Activated CD4-positive, alpha-beta memory T cell treated with anti-CD3 and anti-CD28 coated beads for 36 hours (primary cell): ENCODE measurements at regions not wholly inside any gene's neighbourhood (a gene's known extent, or its start where the extent isn't known, plus 50 kb on each side); places are given as distances from the start of the nearest gene placed in this dataset.

Experiments
- CTCF ChIA-PET: fragments of 350-600 bp; sonication (Branson Sonifier 250); formaldehyde crosslinking; loops from one replicate; lab custom pipeline; 2021; ENCODE audit warnings: antibody characterized with exemption, inconsistent platforms; lab: Charles Lee
- POLR2A ChIA-PET: fragments of 350-600 bp; sonication (Branson Sonifier 250); formaldehyde crosslinking; loops from one replicate; lab custom pipeline; 2021; ENCODE audit warnings: antibody characterized with exemption; lab: Charles Lee
- DNase-seq: peaks from one replicate; pipeline ENCODE4 v3.0.0-alpha.2; 2020
- H3K27ac Mint-ChIP-seq: one replicate; pipeline ENCODE4 v1.8.0; 2021; ENCODE audit warnings: mixed read lengths
- H3K27me3 Mint-ChIP-seq: one replicate; pipeline ENCODE4 v1.8.0; 2021; ENCODE audit warnings: mixed read lengths
- H3K36me3 Mint-ChIP-seq: one replicate; pipeline ENCODE4 v1.8.0; 2021; ENCODE audit warnings: mixed read lengths
- H3K4me1 Mint-ChIP-seq: one replicate; pipeline ENCODE4 v1.8.0; 2021; ENCODE audit warnings: low read depth, mixed read lengths
- H3K4me3 Mint-ChIP-seq: one replicate; pipeline ENCODE4 v1.8.0; 2021; ENCODE audit warnings: mild to moderate bottlenecking, mixed read lengths
- H3K9me3 Mint-ChIP-seq: one replicate; pipeline ENCODE4 v1.8.0; 2021; ENCODE audit warnings: mixed read lengths
- intact Hi-C: fragments of 100-400 bp; cut with micrococcal nuclease; formaldehyde crosslinking; loops from one replicate; pipeline ENCODE4 v1.15.1; 2023

DNA sequence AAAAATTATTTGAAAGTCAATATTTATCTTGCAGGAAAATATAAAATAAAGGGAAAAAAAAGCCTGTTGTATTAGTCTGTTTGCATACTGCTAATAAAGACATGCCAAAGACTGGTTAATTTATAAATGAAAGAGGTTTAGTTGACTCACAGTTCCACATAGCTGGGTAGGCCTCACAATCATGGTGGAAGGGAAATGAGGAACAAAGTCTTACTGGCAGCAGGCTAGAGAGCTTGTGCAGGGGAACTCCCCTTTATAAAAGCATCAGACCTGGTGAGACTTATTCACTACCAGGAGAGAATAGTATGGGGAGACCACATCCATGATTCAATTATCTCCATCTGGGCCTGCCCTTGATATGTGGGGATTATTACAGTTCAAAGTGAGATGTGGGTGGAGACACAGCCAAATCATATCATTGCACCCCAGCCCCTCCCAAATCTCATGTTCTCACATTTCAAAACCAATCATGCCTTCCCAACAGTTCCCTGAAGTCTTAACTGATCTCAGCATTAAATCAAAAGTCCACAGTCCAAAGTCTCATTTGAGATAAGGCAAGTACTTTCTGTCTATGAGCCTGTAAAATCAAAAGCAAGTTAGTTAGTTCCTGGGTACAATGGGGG lies 1416.5 kb upstream of the SPRY2 start:
- POLR2A ChIA-PET: no interaction called here
- no peak overlapping the region for H3K4me3 Mint-ChIP-seq
- no peak overlapping the region for H3K27ac Mint-ChIP-seq
- no peaks in the 10 kb centered on the region for H3K27me3 Mint-ChIP-seq
- intact Hi-C loops: no loop called here
- DNase-seq: no peak
- H3K36me3 Mint-ChIP-seq: no peaks in the 10 kb centered on the region
- H3K4me1 Mint-ChIP-seq: no peaks in the 10 kb centered on the region
- peaks cover 19% of the 10 kb centered on the region for H3K9me3 Mint-ChIP-seq
- CTCF ChIA-PET: no interaction called here

DNA sequence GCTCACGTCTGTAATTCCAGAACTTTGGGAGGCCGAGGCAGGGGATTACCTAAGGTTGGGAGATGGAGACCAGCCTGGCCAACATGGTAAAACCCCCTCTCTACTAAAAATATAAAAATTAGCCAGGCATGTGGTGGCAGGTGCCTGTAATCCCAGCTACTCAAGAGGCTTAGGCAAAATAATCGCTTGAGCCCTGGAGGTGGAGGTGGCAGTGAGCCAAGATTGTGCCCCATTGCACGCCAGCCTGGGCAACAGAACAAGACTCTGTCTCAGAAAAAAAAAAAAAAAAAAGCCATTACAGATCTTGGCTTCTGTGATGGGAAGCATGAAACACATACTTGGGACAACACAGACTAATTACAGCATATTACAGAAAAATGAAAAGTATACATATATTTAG lies 1404.5 kb upstream of the SPRY2 start:
- ChIA-PET POLR2A (no interaction called here), CTCF (no interaction called here)
- Mint-ChIP-seq H3K4me1 (no peaks in the 10 kb centered on the region), H3K36me3 (no peaks in the 10 kb centered on the region), H3K9me3 (peaks cover 15% of the 10 kb centered on the region), H3K27ac (no peak overlapping the region), H3K27me3 (no peaks in the 10 kb centered on the region), H3K4me3 (no peak overlapping the region)
- no peak for DNase-seq
- intact Hi-C loops: no loop called here

GRCh38 chr13:81738364-81738763 lies 1397.4 kb upstream of the SPRY2 start:
- H3K27me3 Mint-ChIP-seq: no peaks in the 10 kb centered on the region
- CTCF ChIA-PET: no interaction called here
- intact Hi-C loops: no loop called here
- POLR2A ChIA-PET: no interaction called here
- no peak for DNase-seq
- H3K36me3 Mint-ChIP-seq: no peaks in the 10 kb centered on the region
- peaks cover 7% of the 10 kb centered on the region for H3K9me3 Mint-ChIP-seq
- H3K27ac Mint-ChIP-seq: no peak overlapping the region
- H3K4me3 Mint-ChIP-seq: no peak overlapping the region
- no peaks in the 10 kb centered on the region for H3K4me1 Mint-ChIP-seq

DNA sequence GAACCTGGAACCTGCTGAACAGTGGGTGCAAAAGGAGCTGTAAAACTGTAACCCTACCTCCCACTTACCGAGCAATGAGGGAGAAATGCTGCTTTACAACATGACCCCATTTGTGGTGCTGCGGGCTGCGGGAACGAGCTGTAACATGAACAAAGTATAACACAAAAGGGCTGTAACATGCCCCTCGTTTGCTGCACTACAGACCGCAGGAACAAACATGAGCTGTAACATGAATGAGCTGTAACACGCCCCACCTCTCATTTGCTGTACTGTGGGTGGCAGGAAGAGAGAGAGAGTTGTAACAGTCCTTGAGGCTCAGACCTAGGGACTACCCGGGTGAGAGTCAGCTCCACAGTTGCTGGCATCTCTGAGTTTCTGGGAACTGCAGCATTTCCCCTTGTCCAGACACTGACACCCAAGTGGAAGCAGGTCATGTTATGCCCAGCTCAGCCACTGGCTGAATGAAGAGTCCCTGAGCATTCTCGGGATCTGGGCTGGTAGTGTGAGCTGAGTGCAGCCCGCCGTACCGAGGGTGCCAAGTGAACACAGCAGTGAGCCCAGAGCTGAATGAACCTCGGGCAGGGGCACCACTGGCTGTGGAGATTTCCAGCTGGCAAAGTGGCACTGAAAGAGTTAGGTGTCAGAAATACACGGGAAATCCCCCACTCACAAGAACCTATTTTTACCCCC lies 1385.3 kb upstream of the SPRY2 start:
- CTCF ChIA-PET: no interaction called here

DNA sequence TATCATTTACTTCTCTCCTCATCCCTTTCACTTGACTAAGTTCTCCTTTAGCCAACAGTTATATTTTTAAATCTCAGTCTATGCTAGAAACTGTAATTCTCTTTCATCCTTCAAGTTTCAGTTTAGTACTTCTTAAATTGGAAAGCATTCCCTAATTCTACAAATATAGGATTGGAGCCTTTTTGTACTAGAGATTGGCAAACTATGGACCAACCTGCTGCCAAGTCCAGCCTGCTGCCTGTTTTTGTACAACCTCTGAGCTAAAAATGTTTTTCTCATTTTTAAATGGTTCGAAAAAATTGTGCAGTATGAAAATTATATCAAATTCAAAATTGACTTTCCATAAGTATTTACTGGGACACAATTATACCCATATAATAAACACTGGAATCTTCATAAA lies 1381.5 kb upstream of the SPRY2 start:
- POLR2A ChIA-PET: no interaction called here

More for the DNA sequence above, 1385.3 kb upstream of the SPRY2 start:
- intact Hi-C loops: loop anchor here (10.0 kb wide), 1 partner anchor 61 kb away; no protein-coding TSS in a partner anchor
- peaks cover 17% of the 10 kb centered on the region for H3K9me3 Mint-ChIP-seq
- H3K27me3 Mint-ChIP-seq: no peaks in the 10 kb centered on the region
- no peaks in the 10 kb centered on the region for H3K4me1 Mint-ChIP-seq
- H3K4me3 Mint-ChIP-seq: no peak overlapping the region
- H3K27ac Mint-ChIP-seq: no peak overlapping the region
- DNase-seq: no peak
- POLR2A ChIA-PET: no interaction called here
- no peaks in the 10 kb centered on the region for H3K36me3 Mint-ChIP-seq

GRCh38 chr13:81721400-81721799 lies 1380.5 kb upstream of the SPRY2 start:
- ChIA-PET POLR2A (no interaction called here), CTCF (interaction anchor here (0.7 kb wide), 1 partner anchor 516 kb away, joined by 3 read pairs; no protein-coding TSS in a partner anchor)
- Mint-ChIP-seq H3K27ac (no peak overlapping the region), H3K4me3 (no peak overlapping the region), H3K27me3 (no peaks in the 10 kb centered on the region), H3K4me1 (no peaks in the 10 kb centered on the region), H3K9me3 (peaks cover 8% of the 10 kb centered on the region), H3K36me3 (no peaks in the 10 kb centered on the region)
- no peak for DNase-seq
- intact Hi-C loops: loop anchor here (10.0 kb wide), 1 partner anchor 57 kb away; no protein-coding TSS in a partner anchor

More for the DNA sequence above, 1381.5 kb upstream of the SPRY2 start:
- no peaks in the 10 kb centered on the region for H3K4me1 Mint-ChIP-seq
- CTCF ChIA-PET: no interaction called here
- no peaks in the 10 kb centered on the region for H3K36me3 Mint-ChIP-seq
- H3K27me3 Mint-ChIP-seq: no peaks in the 10 kb centered on the region
- DNase-seq: no peak
- intact Hi-C loops: loop anchor here (10.0 kb wide), 1 partner anchor 58 kb away; no protein-coding TSS in a partner anchor
- H3K4me3 Mint-ChIP-seq: no peak overlapping the region
- H3K27ac Mint-ChIP-seq: no peak overlapping the region
- peaks cover 14% of the 10 kb centered on the region for H3K9me3 Mint-ChIP-seq

DNA sequence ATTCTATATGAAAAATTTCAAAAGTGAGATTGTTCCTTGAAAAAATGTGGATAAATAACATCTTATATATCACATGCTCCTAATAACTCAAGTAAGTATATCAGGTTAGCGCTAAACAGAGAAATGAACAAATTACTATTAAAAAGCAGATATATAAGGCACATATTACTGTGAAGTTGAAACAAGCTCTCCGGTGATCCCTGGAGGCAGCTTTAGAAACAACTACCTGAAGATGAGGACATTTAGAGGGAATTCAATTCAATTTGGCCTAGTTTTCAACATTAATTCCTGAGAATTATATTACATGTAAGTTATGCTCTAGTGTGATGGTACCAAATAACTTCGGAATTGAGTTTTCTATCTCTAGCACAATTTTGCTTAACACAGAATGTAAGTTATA lies 1373.6 kb upstream of the SPRY2 start:
- no peaks in the 10 kb centered on the region for H3K27me3 Mint-ChIP-seq
- H3K27ac Mint-ChIP-seq: no peak overlapping the region
- H3K4me1 Mint-ChIP-seq: no peaks in the 10 kb centered on the region
- H3K4me3 Mint-ChIP-seq: no peak overlapping the region
- no peaks in the 10 kb centered on the region for H3K36me3 Mint-ChIP-seq
- ChIA-PET POLR2A (no interaction called here), CTCF (no interaction called here)
- intact Hi-C loops: no loop called here
- DNase-seq: no peak
- peaks cover 15% of the 10 kb centered on the region for H3K9me3 Mint-ChIP-seq

DNA sequence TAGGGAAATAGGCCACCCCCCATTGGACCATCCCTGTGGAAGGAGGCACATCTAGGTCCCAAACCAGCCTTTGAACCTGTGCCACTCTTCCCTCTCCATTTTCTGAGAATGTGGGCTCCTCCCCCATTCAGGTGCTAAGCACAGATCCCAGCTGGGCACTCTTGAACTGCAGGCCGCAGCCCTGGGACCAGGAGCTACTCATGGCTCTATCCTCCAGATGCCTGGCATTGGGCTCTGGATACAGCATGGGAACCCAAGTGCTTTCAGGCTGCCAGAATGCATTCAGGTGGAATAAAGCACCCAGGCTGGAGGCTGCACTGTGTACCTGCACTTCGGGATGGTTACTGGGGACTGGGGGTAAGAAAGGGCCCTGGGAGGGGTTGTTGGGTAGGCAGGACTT lies 1372.3 kb upstream of the SPRY2 start:
- intact Hi-C loops: no loop called here
- CTCF ChIA-PET: no interaction called here

GRCh38 chr13:81697826-81698225 lies 1356.9 kb upstream of the SPRY2 start:
- Mint-ChIP-seq H3K27ac (no peak overlapping the region), H3K4me3 (no peak overlapping the region), H3K4me1 (no peaks in the 10 kb centered on the region), H3K27me3 (no peaks in the 10 kb centered on the region), H3K36me3 (no peaks in the 10 kb centered on the region), H3K9me3 (peaks cover 29% of the 10 kb centered on the region)
- DNase-seq: no peak
- POLR2A ChIA-PET: no interaction called here
- CTCF ChIA-PET: no interaction called here
- intact Hi-C loops: no loop called here

More for the DNA sequence above, 1372.3 kb upstream of the SPRY2 start:
- Mint-ChIP-seq H3K4me3 (no peak overlapping the region), H3K4me1 (no peaks in the 10 kb centered on the region), H3K9me3 (peaks cover 15% of the 10 kb centered on the region), H3K27me3 (no peaks in the 10 kb centered on the region), H3K27ac (no peak overlapping the region), H3K36me3 (no peaks in the 10 kb centered on the region)
- POLR2A ChIA-PET: no interaction called here
- no peak for DNase-seq

DNA sequence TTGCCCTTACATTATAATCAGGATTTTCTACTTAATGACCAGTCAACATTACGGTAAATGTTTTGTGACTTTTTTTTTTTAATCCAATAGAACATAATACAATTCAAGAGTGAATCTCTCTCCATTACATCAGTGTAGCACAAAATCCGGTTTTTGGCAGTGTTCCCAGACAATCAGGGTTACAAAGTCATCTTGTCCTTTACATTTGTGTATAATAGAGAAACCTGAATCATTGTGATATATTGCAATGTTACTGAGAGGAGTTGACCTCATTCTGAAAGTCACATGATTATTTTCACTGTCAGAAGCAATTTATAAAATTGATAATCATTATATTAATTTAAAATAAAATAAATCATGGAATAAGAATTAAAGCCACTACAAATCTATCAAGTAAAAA lies 1346.0 kb upstream of the SPRY2 start:
- Mint-ChIP-seq H3K9me3 (peaks cover 14% of the 10 kb centered on the region), H3K27me3 (no peaks in the 10 kb centered on the region), H3K4me3 (no peak overlapping the region), H3K4me1 (no peaks in the 10 kb centered on the region), H3K27ac (no peak overlapping the region), H3K36me3 (no peaks in the 10 kb centered on the region)
- ChIA-PET POLR2A (no interaction called here), CTCF (no interaction called here)
- intact Hi-C loops: no loop called here
- no peak for DNase-seq

DNA sequence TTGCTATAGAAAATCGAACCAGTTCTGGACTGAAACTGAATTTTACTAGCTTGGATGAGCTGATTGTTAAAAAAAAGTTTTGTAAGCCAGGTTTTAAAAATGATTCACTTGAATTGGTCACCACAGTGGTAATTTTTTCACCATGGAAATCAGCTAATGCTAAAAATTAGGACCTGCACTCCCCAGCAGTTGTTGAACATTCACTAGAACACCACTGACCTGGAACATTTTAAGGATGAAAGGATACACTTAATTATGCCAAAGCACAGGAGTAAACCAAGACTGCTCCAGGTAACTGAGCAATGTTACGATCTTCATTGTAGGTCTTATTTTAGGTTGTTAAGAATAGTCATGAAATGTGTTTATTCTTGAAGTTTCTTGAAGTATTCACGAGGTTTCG lies 1342.6 kb upstream of the SPRY2 start:
- intact Hi-C loops: no loop called here
- Mint-ChIP-seq H3K27ac (no peak overlapping the region), H3K4me3 (no peak overlapping the region), H3K9me3 (peaks cover 12% of the 10 kb centered on the region), H3K27me3 (no peaks in the 10 kb centered on the region), H3K36me3 (no peaks in the 10 kb centered on the region), H3K4me1 (no peaks in the 10 kb centered on the region)
- DNase-seq: no peak
- CTCF ChIA-PET: no interaction called here
- POLR2A ChIA-PET: no interaction called here

- no peak for DNase-seq
- no peaks in the 10 kb centered on the region for H3K36me3 Mint-ChIP-seq
- H3K27ac Mint-ChIP-seq: no peak overlapping the region
- no peak overlapping the region for H3K4me3 Mint-ChIP-seq
- peaks cover 16% of the 10 kb centered on the region for H3K9me3 Mint-ChIP-seq
- H3K4me1 Mint-ChIP-seq: no peaks in the 10 kb centered on the region
- ChIA-PET POLR2A (no interaction called here), CTCF (no interaction called here)
- no peaks in the 10 kb centered on the region for H3K27me3 Mint-ChIP-seq
- intact Hi-C loops: no loop called here
Observed at GRCh38 chr13:81682081-81682630, 1341.2 kb upstream of the SPRY2 start.
